ENCODE measurements at regions not wholly inside any gene's neighbourhood (a gene's known extent, or its start where the extent isn't known, plus 50 kb on each side); places are given as distances from the start of the nearest gene placed in this dataset.

- no peak for TF ChIP-seq CTCF (IDR thresholded peaks at IDR 0.05; ENCODE audit: extremely low read depth, low read depth, low read length)
- no peak overlapping the region for H2AFZ ChIP-seq (ENCODE audit: low read length)
- H3K27me3 ChIP-seq (ENCODE audit: insufficient read depth, low read length) = peaks cover 14% of the 10 kb centered on the region
- no peak for DNase-seq (ENCODE audit: insufficient read length, low spot score, missing footprints)
- H3K27ac ChIP-seq (ENCODE audit: low read depth, low read length) = no peak overlapping the region
- peaks cover 5% of the 10 kb centered on the region for H3K9me3 ChIP-seq (ENCODE audit: low read depth, low read length)
- H3K4me3 ChIP-seq (ENCODE audit: insufficient read depth, low read length) = no peak overlapping the region
- H3K4me2 ChIP-seq (ENCODE audit: insufficient read depth, low read length) = no peak overlapping the region
- H4K20me1 ChIP-seq (ENCODE audit: insufficient read depth, low read length) = no peaks in the 10 kb centered on the region
- no peaks in the 10 kb centered on the region for H3K36me3 ChIP-seq (ENCODE audit: insufficient read depth, low read length)
- H3K79me2 ChIP-seq (ENCODE audit: insufficient read depth, low read length) = no peaks in the 10 kb centered on the region
- no peaks in the 10 kb centered on the region for H3K4me1 ChIP-seq (ENCODE audit: insufficient read depth, low read length)
Measured at GRCh38 chr14:65810322-65810721, 397.8 kb downstream of the FUT8 start.

- DNase-seq (ENCODE audit: insufficient read length, low spot score, missing footprints) = no peak
- H2AFZ ChIP-seq (ENCODE audit: low read length) = no peak overlapping the region
- H3K79me2 ChIP-seq (ENCODE audit: insufficient read depth, low read length) = no peaks in the 10 kb centered on the region
- no peak overlapping the region for H3K4me2 ChIP-seq (ENCODE audit: insufficient read depth, low read length)
- H3K27ac ChIP-seq (ENCODE audit: low read depth, low read length) = no peak overlapping the region
- H3K27me3 ChIP-seq (ENCODE audit: insufficient read depth, low read length) = peaks cover 14% of the 10 kb centered on the region
- H3K4me1 ChIP-seq (ENCODE audit: insufficient read depth, low read length) = no peaks in the 10 kb centered on the region
- TF ChIP-seq CTCF (IDR thresholded peaks at IDR 0.05; ENCODE audit: extremely low read depth, low read depth, low read length) = no peak
- H3K4me3 ChIP-seq (ENCODE audit: insufficient read depth, low read length) = no peak overlapping the region
- H3K36me3 ChIP-seq (ENCODE audit: insufficient read depth, low read length) = no peaks in the 10 kb centered on the region
- H4K20me1 ChIP-seq (ENCODE audit: insufficient read depth, low read length) = no peaks in the 10 kb centered on the region
- H3K9me3 ChIP-seq (ENCODE audit: low read depth, low read length) = no peaks in the 10 kb centered on the region
Measured at GRCh38 chr14:65813760-65814384, 401.3 kb downstream of the FUT8 start.

- no peak overlapping the region for H2AFZ ChIP-seq (ENCODE audit: low read length)
- no peaks in the 10 kb centered on the region for H3K79me2 ChIP-seq (ENCODE audit: insufficient read depth, low read length)
- no peak overlapping the region for H3K27ac ChIP-seq (ENCODE audit: low read depth, low read length)
- no peak for TF ChIP-seq CTCF (IDR thresholded peaks at IDR 0.05; ENCODE audit: extremely low read depth, low read depth, low read length)
- H3K9me3 ChIP-seq (ENCODE audit: low read depth, low read length) = no peaks in the 10 kb centered on the region
- no peaks in the 10 kb centered on the region for H4K20me1 ChIP-seq (ENCODE audit: insufficient read depth, low read length)
- H3K4me2 ChIP-seq (ENCODE audit: insufficient read depth, low read length) = no peak overlapping the region
- H3K27me3 ChIP-seq (ENCODE audit: insufficient read depth, low read length) = peaks cover 14% of the 10 kb centered on the region
- no peak for DNase-seq (ENCODE audit: insufficient read length, low spot score, missing footprints)
- no peak overlapping the region for H3K4me3 ChIP-seq (ENCODE audit: insufficient read depth, low read length)
- H3K4me1 ChIP-seq (ENCODE audit: insufficient read depth, low read length) = no peaks in the 10 kb centered on the region
- no peaks in the 10 kb centered on the region for H3K36me3 ChIP-seq (ENCODE audit: insufficient read depth, low read length)
Measured at GRCh38 chr14:65815127-65815526, 402.6 kb downstream of the FUT8 start.

GRCh38 chr14:65817011-65817410 is 404.5 kb downstream of the FUT8 start:
- Histone ChIP-seq H3K79me2 (ENCODE audit: insufficient read depth, low read length) (no peaks in the 10 kb centered on the region), H3K27ac (ENCODE audit: low read depth, low read length) (no peak overlapping the region), H3K4me2 (ENCODE audit: insufficient read depth, low read length) (no peak overlapping the region), H4K20me1 (ENCODE audit: insufficient read depth, low read length) (no peaks in the 10 kb centered on the region), H3K9me3 (ENCODE audit: low read depth, low read length) (no peaks in the 10 kb centered on the region), H3K36me3 (ENCODE audit: insufficient read depth, low read length) (no peaks in the 10 kb centered on the region), H3K4me3 (ENCODE audit: insufficient read depth, low read length) (no peak overlapping the region), H2AFZ (ENCODE audit: low read length) (no peak overlapping the region), H3K27me3 (ENCODE audit: insufficient read depth, low read length) (peaks cover 8% of the 10 kb centered on the region), H3K4me1 (ENCODE audit: insufficient read depth, low read length) (no peaks in the 10 kb centered on the region)
- no peak for TF ChIP-seq CTCF (IDR thresholded peaks at IDR 0.05; ENCODE audit: extremely low read depth, low read depth, low read length)
- no peak for DNase-seq (ENCODE audit: insufficient read length, low spot score, missing footprints)

All from osteoblast (primary cell).